Natural killer cell treated with Interleukin-12 subunit alpha and Interleukin-12 subunit beta and Interleukin-15 and Interleukin-18, amount 100 ng/mL, for 72 hours (primary cell): ENCODE measurements at regions not wholly inside any gene's neighbourhood (a gene's known extent, or its start where the extent isn't known, plus 50 kb on each side); places are given as distances from the start of the nearest gene placed in this dataset.
"Not testable (repeated sequence)": the region's sequence is repeated elsewhere in the genome, so short reads cannot be mapped to it uniquely, and the experiment has no call there.

Experiments used
- ATAC-seq, 2 donors: fragments of 150-1000 bp; cut with Tn5 transposase in 1 of 2; sonication (Bioruptor Pico), chemical (Tn5 transposase) in 1 of 2; 2 replicates each; pipeline ENCODE4 v1.10.0; 2021
- DNase-seq: peaks from one replicate; pipeline ENCODE4 v3.0.0; 2022; ENCODE audit warnings: low spot score
- H3K27ac Mint-ChIP-seq, 2 donors: 1 replicate in 1 of 2; 2 replicates in 1 of 2; pipeline ENCODE4 v1.8.0; 2022; ENCODE audit warnings: mixed read lengths in 2 of 2, mild to moderate bottlenecking in 1 of 2, moderate library complexity in 1 of 2
- H3K27me3 Mint-ChIP-seq, 2 donors: 1 replicate in 1 of 2; 2 replicates in 1 of 2; pipeline ENCODE4 v1.8.0; 2022; ENCODE audit warnings: mixed read lengths in 2 of 2
- H3K36me3 Mint-ChIP-seq: one replicate; pipeline ENCODE4 v1.8.0; 2022; ENCODE audit warnings: mixed read lengths
- H3K4me1 Mint-ChIP-seq, 2 donors: 1 replicate in 1 of 2; 2 replicates in 1 of 2; pipeline ENCODE4 v1.8.0; 2022; ENCODE audit warnings: low read depth in 2 of 2, mixed read lengths in 2 of 2, mild to moderate bottlenecking in 1 of 2
- H3K4me3 Mint-ChIP-seq: one replicate; pipeline ENCODE4 v1.8.0; 2022; ENCODE audit warnings: mixed read lengths
- H3K9me3 Mint-ChIP-seq: 2 replicates; pipeline ENCODE4 v1.8.0; 2022; ENCODE audit warnings: mixed read lengths

DNA sequence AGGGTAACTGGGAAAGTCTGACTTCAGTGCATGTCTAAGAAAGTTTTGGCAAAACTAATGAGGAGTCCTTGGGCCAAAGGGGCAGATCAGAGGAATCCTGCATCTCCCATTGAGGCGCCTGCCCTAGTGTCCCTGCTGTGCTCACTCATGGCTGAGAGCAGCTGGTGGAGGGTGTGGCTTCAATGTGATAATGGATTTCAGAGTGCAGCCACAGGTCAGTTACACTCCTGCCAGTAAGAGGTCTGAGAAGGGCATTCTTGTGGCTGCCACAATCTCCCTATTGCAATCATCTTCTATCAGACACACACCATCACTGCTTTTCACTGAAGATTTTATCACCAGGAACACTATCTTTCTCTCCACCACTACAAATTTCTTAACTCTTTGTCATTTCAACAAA, 457.1 kb downstream of the MID1IP1 start:
- no peak for ATAC-seq
- no peaks in the 10 kb centered on the region for H3K36me3 Mint-ChIP-seq
- peaks cover 0 to 2% of the 10 kb centered on the region in 2 donors for H3K4me1 Mint-ChIP-seq

DNA sequence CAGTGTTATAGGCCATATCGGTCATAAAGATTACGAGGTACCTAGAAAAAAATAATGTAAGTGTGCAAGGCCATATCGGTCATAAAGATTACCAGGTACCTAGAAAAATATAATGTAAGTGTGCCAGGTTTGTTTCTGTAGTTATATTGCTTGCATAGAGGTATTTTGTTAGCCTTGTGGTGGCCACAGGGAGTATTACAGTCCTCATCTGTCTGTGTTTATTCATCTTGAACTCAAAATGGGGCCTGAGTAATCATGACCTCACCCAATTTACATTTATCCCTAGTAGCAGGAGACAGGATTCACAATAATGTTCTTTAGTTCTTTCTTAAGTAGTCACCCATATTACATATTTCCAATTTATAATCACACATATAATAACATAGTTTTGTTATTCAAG, 459.7 kb downstream of the MID1IP1 start:
- H3K27ac Mint-ChIP-seq: no peak overlapping the region
- H3K36me3 Mint-ChIP-seq: no peaks in the 10 kb centered on the region
- peaks cover 8 to 17% of the 10 kb centered on the region in 2 donors for H3K27me3 Mint-ChIP-seq
- H3K9me3 Mint-ChIP-seq: no peaks in the 10 kb centered on the region
- H3K4me3 Mint-ChIP-seq: no peak overlapping the region
- ATAC-seq (no peak), DNase-seq (no peak)
- H3K4me1 Mint-ChIP-seq: peaks cover 0 to 10% of the 10 kb centered on the region in 2 donors

More for the DNA sequence above, 457.1 kb downstream of the MID1IP1 start:
- H3K4me3 Mint-ChIP-seq: no peak overlapping the region
- H3K27me3 Mint-ChIP-seq: peaks cover 10 to 11% of the 10 kb centered on the region in 2 donors
- no peaks in the 10 kb centered on the region for H3K9me3 Mint-ChIP-seq
- no peak for DNase-seq
- H3K27ac Mint-ChIP-seq: no peak overlapping the region

DNA sequence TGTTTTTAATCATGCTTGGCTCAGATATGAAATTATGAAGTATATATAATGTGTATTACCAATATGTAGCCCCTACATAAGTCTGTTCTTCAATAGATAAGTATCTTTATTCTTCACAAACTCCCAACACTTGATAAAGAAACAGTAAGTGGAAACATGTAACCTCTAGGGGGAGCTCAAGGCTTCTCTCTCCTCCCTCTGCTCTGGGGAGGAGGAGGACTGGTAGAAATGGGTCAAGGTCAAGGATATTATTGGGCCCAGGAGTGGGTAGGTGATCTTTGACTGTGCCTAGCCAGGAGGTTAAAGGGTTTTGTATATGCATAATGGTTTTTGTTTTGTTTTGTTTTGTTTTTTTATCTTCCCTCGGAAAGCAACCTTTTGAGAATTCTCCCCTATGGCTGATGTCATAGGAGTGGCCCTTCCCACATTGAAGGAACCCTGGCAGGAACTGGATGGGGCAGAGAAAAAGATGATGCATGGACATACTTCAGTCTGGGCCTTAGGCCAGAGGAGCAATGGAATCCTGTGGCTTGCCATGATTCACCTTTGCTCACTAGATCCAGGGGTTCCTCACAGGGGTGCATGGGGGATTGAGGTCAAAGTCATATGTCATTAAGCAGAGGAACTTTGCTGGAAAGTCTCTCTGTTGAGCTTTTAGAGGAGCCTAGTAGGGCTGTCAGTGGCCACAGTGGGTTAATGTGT, 460.3 kb downstream of the MID1IP1 start:
- no peak overlapping the region for H3K27ac Mint-ChIP-seq
- peaks cover 12 to 21% of the 10 kb centered on the region in 2 donors for H3K27me3 Mint-ChIP-seq
- no peak overlapping the region for H3K4me3 Mint-ChIP-seq
- DNase-seq (no peak), ATAC-seq (no peak)
- H3K4me1 Mint-ChIP-seq: peaks cover 0 to 10% of the 10 kb centered on the region in 2 donors
- no peaks in the 10 kb centered on the region for H3K9me3 Mint-ChIP-seq
- no peaks in the 10 kb centered on the region for H3K36me3 Mint-ChIP-seq

GRCh38 chrX:39262641-39263040, 461.4 kb downstream of the MID1IP1 start:
- Mint-ChIP-seq H3K36me3 (no peaks in the 10 kb centered on the region), H3K27me3 (peaks cover 22 to 28% of the 10 kb centered on the region in 2 donors), H3K27ac (no peak overlapping the region), H3K4me1 (peaks cover 0 to 10% of the 10 kb centered on the region in 2 donors), H3K9me3 (no peaks in the 10 kb centered on the region), H3K4me3 (no peak overlapping the region)
- no peak for DNase-seq
- no peak for ATAC-seq

DNA sequence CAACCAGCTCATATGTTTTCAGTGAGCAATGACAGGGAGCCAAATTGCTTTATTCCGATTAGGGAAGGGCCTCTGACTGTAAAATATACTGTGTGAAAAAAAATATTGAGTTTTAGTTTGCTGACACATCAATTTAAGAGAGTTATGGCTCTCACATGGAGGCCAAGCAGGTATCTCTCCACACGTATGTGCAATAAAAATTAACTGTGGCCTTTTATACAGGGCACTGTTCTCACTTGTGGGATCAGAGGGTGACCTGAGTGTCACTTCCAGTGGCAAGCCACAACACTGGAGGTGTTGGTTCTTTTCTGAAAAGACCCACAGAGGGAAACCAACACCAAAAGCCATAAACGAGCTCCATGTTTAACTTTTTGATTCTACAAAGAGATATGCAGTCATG, 462.8 kb downstream of the MID1IP1 start:
- ATAC-seq (no peak), DNase-seq (no peak)
- H3K36me3 Mint-ChIP-seq: no peaks in the 10 kb centered on the region
- no peak overlapping the region for H3K27ac Mint-ChIP-seq
- peaks cover 32 to 34% of the 10 kb centered on the region in 2 donors for H3K27me3 Mint-ChIP-seq
- H3K4me3 Mint-ChIP-seq: no peak overlapping the region
- H3K4me1 Mint-ChIP-seq: peaks cover 0 to 10% of the 10 kb centered on the region in 2 donors
- H3K9me3 Mint-ChIP-seq: no peaks in the 10 kb centered on the region

DNA sequence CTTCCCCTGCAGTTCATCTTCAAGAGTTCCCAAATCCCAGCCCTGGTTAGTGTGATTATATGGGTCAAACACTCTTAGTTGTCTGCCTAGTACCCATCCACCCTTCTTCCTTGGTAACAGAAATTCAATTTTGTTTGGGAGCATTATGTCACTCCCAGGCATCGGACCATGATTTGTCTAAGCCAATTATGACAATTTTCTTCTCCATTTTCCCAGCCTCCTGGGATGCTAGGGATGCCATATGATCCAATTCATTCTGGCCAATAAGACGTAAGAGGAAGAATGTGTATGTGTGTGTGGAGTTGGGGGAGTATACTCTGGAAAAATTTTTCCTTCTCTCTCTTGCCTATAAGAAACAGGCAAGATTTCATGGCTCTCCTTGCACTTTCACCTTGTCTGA, 465.9 kb downstream of the MID1IP1 start:
- Mint-ChIP-seq H3K27ac (no peak overlapping the region), H3K4me1 (peaks cover 0 to 10% of the 10 kb centered on the region in 2 donors), H3K27me3 (peaks cover 40 to 49% of the 10 kb centered on the region in 2 donors), H3K4me3 (no peak overlapping the region), H3K9me3 (no peaks in the 10 kb centered on the region), H3K36me3 (no peaks in the 10 kb centered on the region)
- no peak for DNase-seq
- ATAC-seq: no peak

- Mint-ChIP-seq H3K36me3 (no peaks in the 10 kb centered on the region), H3K27me3 (peaks cover 39 to 47% of the 10 kb centered on the region in 2 donors), H3K27ac (no peak overlapping the region), H3K4me1 (peaks cover 0 to 8% of the 10 kb centered on the region in 2 donors), H3K4me3 (no peak overlapping the region), H3K9me3 (no peaks in the 10 kb centered on the region)
- ATAC-seq: no peak
- no peak for DNase-seq
Observed at GRCh38 chrX:39268207-39268606, 466.9 kb downstream of the MID1IP1 start.

GRCh38 chrX:39275500-39276068, 474.3 kb downstream of the MID1IP1 start:
- Mint-ChIP-seq H3K4me1 (no peaks in the 10 kb centered on the region), H3K27ac (no peak overlapping the region), H3K4me3 (no peak overlapping the region), H3K9me3 (no peaks in the 10 kb centered on the region), H3K27me3 (peaks cover 20 to 21% of the 10 kb centered on the region in 2 donors), H3K36me3 (peaks cover 6% of the 10 kb centered on the region)
- no peak for ATAC-seq
- DNase-seq: no peak

DNA sequence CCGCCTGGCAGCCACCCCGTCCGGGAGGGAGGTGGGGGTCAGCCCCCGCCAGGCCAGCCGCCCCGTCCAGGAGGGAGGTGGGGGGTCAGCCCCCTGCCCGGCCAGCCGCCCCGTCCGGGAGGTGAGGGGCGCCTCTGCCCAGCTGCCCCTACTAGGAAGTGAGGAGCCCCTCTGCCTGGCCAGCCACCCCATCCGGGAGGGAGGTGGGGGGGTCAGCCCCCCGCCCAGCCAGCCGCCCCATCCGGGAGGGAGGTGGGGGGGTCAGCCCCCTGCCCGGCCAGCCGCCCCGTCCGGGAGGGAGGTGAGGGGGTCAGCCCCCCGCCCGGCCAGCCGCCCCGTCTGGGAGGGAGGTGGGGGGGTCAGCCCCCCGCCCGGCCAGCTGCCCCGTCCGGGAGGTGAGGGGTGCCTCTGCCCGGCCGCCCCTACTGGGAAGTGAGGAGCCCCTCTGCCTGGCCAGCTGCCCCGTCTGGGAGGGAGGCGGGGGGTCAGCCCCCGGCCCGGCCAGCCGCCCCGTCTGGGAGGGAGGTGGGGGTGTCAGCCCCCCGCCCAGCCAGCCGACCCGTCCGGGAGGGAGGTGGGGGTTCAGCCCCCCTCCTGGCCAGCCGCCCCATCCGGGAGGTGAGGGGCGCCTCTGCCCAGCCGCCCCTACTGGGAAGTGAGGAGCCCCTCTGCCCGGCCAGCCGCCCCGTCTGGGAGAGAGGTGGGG, 476.6 kb downstream of the MID1IP1 start:
- not testable (repeated sequence) for H3K4me3 Mint-ChIP-seq, H3K36me3 Mint-ChIP-seq, H3K9me3 Mint-ChIP-seq, ATAC-seq, DNase-seq, H3K4me1 Mint-ChIP-seq, H3K27ac Mint-ChIP-seq
- H3K27me3 Mint-ChIP-seq: peaks cover 13 to 20% of the 10 kb centered on the region in 2 donors

GRCh38 chrX:39283239-39283638, 482.0 kb downstream of the MID1IP1 start:
- DNase-seq: no peak
- Mint-ChIP-seq H3K9me3 (peaks cover 9% of the 10 kb centered on the region), H3K4me3 (no peak overlapping the region), H3K27me3 (peaks cover 7 to 22% of the 10 kb centered on the region in 2 donors), H3K36me3 (peaks cover 13% of the 10 kb centered on the region), H3K27ac (no peak overlapping the region), H3K4me1 (no peaks in the 10 kb centered on the region)
- ATAC-seq: no peak

- H3K27me3 Mint-ChIP-seq: peaks cover 4 to 26% of the 10 kb centered on the region in 2 donors
- H3K4me1 Mint-ChIP-seq: no peaks in the 10 kb centered on the region
- H3K9me3 Mint-ChIP-seq: peaks cover 7% of the 10 kb centered on the region
- H3K4me3 Mint-ChIP-seq: no peak overlapping the region
- H3K27ac Mint-ChIP-seq: no peak overlapping the region
- ATAC-seq: no peak
- no peak for DNase-seq
- peaks cover 8% of the 10 kb centered on the region for H3K36me3 Mint-ChIP-seq
Observed at GRCh38 chrX:39288592-39288991, 487.3 kb downstream of the MID1IP1 start.

GRCh38 chrX:39289827-39290226, 488.6 kb downstream of the MID1IP1 start:
- Mint-ChIP-seq H3K27ac (no peak overlapping the region), H3K4me1 (no peaks in the 10 kb centered on the region), H3K4me3 (no peak overlapping the region), H3K9me3 (peaks cover 5% of the 10 kb centered on the region), H3K36me3 (no peaks in the 10 kb centered on the region), H3K27me3 (peaks cover 7 to 25% of the 10 kb centered on the region in 2 donors)
- ATAC-seq (no peak), DNase-seq (no peak)

DNA sequence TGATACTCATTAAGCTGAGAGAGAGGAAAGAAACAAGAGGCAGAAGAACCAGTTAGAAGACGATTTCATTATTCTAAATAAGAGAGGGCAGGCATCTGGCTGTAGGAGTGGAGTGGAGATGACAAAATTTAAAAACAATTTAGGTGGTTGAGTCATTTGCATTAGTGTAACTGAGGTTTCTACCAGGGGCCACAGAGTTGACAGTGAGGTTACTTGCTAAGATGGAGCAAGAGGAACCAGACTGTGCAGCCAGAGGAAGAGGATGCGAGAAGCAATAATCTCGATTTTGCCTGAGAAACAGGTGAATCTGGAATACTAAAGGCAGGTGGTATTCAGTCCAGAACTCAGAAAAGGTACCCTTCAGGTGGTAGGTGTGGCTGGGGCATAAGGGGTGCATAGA, 491.9 kb downstream of the MID1IP1 start:
- peaks cover 14 to 18% of the 10 kb centered on the region in 2 donors for H3K27me3 Mint-ChIP-seq
- no peaks in the 10 kb centered on the region for H3K4me1 Mint-ChIP-seq
- peaks cover 2% of the 10 kb centered on the region for H3K9me3 Mint-ChIP-seq
- H3K36me3 Mint-ChIP-seq: no peaks in the 10 kb centered on the region
- no peak for DNase-seq
- no peak overlapping the region for H3K27ac Mint-ChIP-seq
- no peak for ATAC-seq
- no peak overlapping the region for H3K4me3 Mint-ChIP-seq

DNA sequence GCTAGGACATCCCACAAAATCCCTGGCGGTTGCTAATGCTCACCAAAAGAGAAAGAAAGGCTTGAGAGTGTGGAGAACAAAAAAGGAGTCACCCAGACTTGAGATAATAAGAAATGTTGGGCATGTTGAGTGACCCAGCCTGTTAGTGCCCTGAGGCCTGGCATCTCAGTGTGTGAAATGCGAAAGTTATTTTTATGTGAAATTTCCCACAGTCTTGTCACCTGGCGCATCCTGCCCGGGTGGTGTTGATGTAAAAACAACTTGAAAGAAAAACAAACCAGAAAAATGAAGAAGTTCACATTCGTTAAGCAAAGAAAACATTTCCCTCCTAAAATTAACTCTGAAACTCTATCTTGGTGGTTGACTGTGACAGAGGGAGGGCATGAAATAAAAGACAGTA, 495.2 kb downstream of the MID1IP1 start:
- Mint-ChIP-seq H3K4me3 (no peak overlapping the region), H3K27me3 (peaks cover 25% of the 10 kb centered on the region in 2 donors), H3K4me1 (no peaks in the 10 kb centered on the region), H3K9me3 (peaks cover 2% of the 10 kb centered on the region), H3K27ac (no peak overlapping the region), H3K36me3 (no peaks in the 10 kb centered on the region)
- DNase-seq (no peak), ATAC-seq (no peak)
